ENCODE measurements at regions not wholly inside any gene's neighbourhood (a gene's known extent, or its start where the extent isn't known, plus 50 kb on each side); places are given as distances from the start of the nearest gene placed in this dataset.
A peak's percentile ranks its signal among the peaks of the same experiment; 100 is the strongest.

- H3K4me3 ChIP-seq (ENCODE audit: low read length): no peak overlapping the region
- DNase-seq (ENCODE audit: low read depth, low spot score): no peak
Observed at GRCh38 chr2:239520811-239521517, 120.1 kb upstream of the HDAC4 start.

- no peak overlapping the region for H3K4me3 ChIP-seq (ENCODE audit: low read length)
- no peak for DNase-seq (ENCODE audit: low read depth, low spot score)
Observed at GRCh38 chr2:239519921-239520585, 119.2 kb upstream of the HDAC4 start.

GRCh38 chr2:239519089-239519920 lies 118.5 kb upstream of the HDAC4 start:
- DNase-seq (ENCODE audit: low read depth, low spot score): peak; percentile 51
- no peak overlapping the region for H3K4me3 ChIP-seq (ENCODE audit: low read length)

- DNase-seq (ENCODE audit: low read depth, low spot score): no peak
- H3K4me3 ChIP-seq (ENCODE audit: low read length): no peak overlapping the region
Observed at GRCh38 chr2:239518286-239519088, 117.7 kb upstream of the HDAC4 start.

GRCh38 chr2:239517686-239518085 lies 116.9 kb upstream of the HDAC4 start:
- DNase-seq (ENCODE audit: low read depth, low spot score): no peak
- H3K4me3 ChIP-seq (ENCODE audit: low read length): no peak overlapping the region

GRCh38 chr2:239516954-239517305 lies 116.1 kb upstream of the HDAC4 start:
- DNase-seq (ENCODE audit: low read depth, low spot score): no peak
- no peak overlapping the region for H3K4me3 ChIP-seq (ENCODE audit: low read length)

- H3K4me3 ChIP-seq (ENCODE audit: low read length): no peak overlapping the region
- no peak for DNase-seq (ENCODE audit: low read depth, low spot score)
Observed at GRCh38 chr2:239516286-239516953, 115.6 kb upstream of the HDAC4 start.

GRCh38 chr2:239514754-239515530 lies 114.1 kb upstream of the HDAC4 start:
- no peak overlapping the region for H3K4me3 ChIP-seq (ENCODE audit: low read length)
- no peak for DNase-seq (ENCODE audit: low read depth, low spot score)

GRCh38 chr2:239512054-239512453 lies 111.2 kb upstream of the HDAC4 start:
- H3K4me3 ChIP-seq (ENCODE audit: low read length): no peak overlapping the region
- DNase-seq (ENCODE audit: low read depth, low spot score): peak; percentile 34

GRCh38 chr2:239509373-239510143 lies 108.7 kb upstream of the HDAC4 start:
- DNase-seq (ENCODE audit: low read depth, low spot score): no peak
- no peak overlapping the region for H3K4me3 ChIP-seq (ENCODE audit: low read length)

GRCh38 chr2:239508261-239508660 lies 107.4 kb upstream of the HDAC4 start:
- no peak for DNase-seq (ENCODE audit: low read depth, low spot score)
- no peak overlapping the region for H3K4me3 ChIP-seq (ENCODE audit: low read length)

GRCh38 chr2:239507576-239508258 lies 106.9 kb upstream of the HDAC4 start:
- no peak overlapping the region for H3K4me3 ChIP-seq (ENCODE audit: low read length)
- no peak for DNase-seq (ENCODE audit: low read depth, low spot score)

GRCh38 chr2:239506961-239507360 lies 106.1 kb upstream of the HDAC4 start:
- H3K4me3 ChIP-seq (ENCODE audit: low read length): no peak overlapping the region
- DNase-seq (ENCODE audit: low read depth, low spot score): no peak

- H3K4me3 ChIP-seq (ENCODE audit: low read length): no peak overlapping the region
- DNase-seq (ENCODE audit: low read depth, low spot score): no peak
Observed at GRCh38 chr2:239506101-239506857, 105.5 kb upstream of the HDAC4 start.

- no peak overlapping the region for H3K4me3 ChIP-seq (ENCODE audit: low read length)
- no peak for DNase-seq (ENCODE audit: low read depth, low spot score)
Observed at GRCh38 chr2:239504643-239505235, 103.9 kb upstream of the HDAC4 start.

Measured in Jurkat, Clone E6-1 (cell line).